ENCODE measurements at regions not wholly inside any gene's neighbourhood (a gene's known extent, or its start where the extent isn't known, plus 50 kb on each side); places are given as distances from the start of the nearest gene placed in this dataset.

DNA sequence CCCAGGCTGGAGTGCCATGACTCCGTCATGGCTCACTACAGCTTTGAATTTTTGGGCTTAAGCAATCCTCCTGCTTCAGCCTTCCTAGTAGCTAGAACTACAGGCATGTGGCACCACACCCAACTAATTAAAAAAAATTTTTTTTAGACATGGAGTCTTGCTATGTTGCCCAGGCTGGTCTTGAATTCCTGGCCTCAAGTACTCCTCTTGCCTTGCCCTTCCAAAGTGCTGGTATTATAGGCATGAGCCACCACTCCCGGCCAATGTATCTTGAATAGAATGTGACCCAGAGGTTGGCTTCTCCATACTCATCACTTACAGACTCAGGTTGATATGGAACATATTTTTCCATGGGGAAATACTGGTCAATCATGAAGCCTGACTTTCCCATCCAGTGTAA is 51.2 kb upstream of the JAK2 start (continued):
- TF ChIP-seq GTF2A2 (tag; IDR thresholded peaks at IDR 0.05) (no peak), TOE1 (IDR thresholded peaks at IDR 0.05; ENCODE audit: borderline replicate concordance) (no peak), TOE1 (CRISPR knock-in tag; IDR thresholded peaks at IDR 0.05; ENCODE audit: borderline replicate concordance, low read depth) (no peak)
- TF ChIP-seq, protein P1, sequence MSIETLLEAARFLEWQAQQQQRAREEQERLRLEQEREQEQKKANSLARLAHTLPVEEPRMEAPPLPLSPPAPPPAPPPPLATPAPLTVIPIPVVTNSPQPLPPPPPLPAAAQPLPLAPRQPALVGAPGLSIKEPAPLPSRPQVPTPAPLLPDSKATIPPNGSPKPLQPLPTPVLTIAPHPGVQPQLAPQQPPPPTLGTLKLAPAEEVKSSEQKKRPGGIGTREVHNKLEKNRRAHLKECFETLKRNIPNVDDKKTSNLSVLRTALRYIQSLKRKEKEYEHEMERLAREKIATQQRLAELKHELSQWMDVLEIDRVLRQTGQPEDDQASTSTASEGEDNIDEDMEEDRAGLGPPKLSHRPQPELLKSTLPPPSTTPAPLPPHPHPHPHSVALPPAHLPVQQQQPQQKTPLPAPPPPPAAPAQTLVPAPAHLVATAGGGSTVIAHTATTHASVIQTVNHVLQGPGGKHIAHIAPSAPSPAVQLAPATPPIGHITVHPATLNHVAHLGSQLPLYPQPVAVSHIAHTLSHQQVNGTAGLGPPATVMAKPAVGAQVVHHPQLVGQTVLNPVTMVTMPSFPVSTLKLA (conservative IDR thresholded peaks at IDR 0.05): no peak

DNA sequence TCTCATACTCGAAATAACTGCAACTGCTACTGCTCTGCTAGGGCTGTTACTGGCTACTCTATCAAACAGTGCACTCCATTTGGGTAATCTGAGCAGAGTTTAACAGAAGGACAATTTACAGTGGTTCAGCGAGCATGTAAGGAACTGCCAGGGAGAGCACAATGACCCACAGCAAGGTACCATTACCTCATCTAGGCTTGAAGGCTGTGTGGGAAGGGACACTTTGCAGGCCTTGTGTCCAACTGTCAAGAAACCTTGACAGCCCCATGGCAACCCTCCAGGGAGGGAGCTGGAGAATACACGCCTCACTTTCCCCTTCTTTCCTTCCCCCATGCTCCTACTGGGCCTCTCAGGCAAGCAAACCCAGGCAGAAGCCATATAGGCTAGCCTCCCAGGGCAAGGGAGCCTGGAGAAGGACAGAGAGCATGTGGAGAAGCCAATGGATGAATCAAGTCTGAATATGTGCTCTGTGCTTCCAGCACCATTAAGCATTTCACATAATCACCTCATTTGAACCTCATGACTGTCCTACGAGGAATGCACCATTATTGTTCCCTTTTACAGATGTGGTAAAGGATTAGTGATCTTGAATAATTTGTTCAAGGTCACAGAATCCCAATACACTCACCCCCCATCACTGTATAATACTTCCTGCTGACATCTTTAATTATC is 49.9 kb upstream of the JAK2 start:
- ChIA-PET CTCF (ENCODE audit: low intra/inter-chr PET ratio) (no interaction called here), POLR2A (no interaction called here)
- H4K20me1 ChIP-seq (replicated peaks; ENCODE audit: control insufficient read depth, insufficient read depth, low read length): no peaks in the 10 kb centered on the region
- H3K27me3 ChIP-seq (ENCODE audit: control insufficient read depth in 2 of 2, insufficient read depth in 2 of 2, low read length in 2 of 2): no peaks in the 10 kb centered on the region
- no peak overlapping the region for H3K27ac ChIP-seq (ENCODE audit: extremely low read depth, low read depth, low read length)
- no peak for FAIRE-seq
- H2AFZ ChIP-seq (ENCODE audit: low read depth, low read length): no peak overlapping the region
- H3K36me3 ChIP-seq (ENCODE audit: control insufficient read depth, insufficient read depth, low read length): no peaks in the 10 kb centered on the region
- intact Hi-C loops (cut with micrococcal nuclease) (no loop called here), in situ Hi-C loops (cut with MboI) (no loop called here)
- no peak for TF ChIP-seq TEAD1 (CRISPR knock-in tag; IDR thresholded peaks at IDR 0.05)
- TF ChIP-seq, protein P2, sequence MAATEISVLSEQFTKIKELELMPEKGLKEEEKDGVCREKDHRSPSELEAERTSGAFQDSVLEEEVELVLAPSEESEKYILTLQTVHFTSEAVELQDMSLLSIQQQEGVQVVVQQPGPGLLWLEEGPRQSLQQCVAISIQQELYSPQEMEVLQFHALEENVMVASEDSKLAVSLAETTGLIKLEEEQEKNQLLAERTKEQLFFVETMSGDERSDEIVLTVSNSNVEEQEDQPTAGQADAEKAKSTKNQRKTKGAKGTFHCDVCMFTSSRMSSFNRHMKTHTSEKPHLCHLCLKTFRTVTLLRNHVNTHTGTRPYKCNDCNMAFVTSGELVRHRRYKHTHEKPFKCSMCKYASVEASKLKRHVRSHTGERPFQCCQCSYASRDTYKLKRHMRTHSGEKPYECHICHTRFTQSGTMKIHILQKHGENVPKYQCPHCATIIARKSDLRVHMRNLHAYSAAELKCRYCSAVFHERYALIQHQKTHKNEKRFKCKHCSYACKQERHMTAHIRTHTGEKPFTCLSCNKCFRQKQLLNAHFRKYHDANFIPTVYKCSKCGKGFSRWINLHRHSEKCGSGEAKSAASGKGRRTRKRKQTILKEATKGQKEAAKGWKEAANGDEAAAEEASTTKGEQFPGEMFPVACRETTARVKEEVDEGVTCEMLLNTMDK (IDR thresholded peaks at IDR 0.05; ENCODE audit: borderline replicate concordance, insufficient read depth, low read depth, low read length, poor library complexity, severe bottlenecking): no peak
- no peaks in the 10 kb centered on the region for H3K79me2 ChIP-seq (ENCODE audit: control insufficient read depth, insufficient read depth, low read length)
- H3K4me3 ChIP-seq: no peak overlapping the region
- BruUV-seq (replicated peaks): no TSS peak
- no peak overlapping the region for H3K9ac ChIP-seq (ENCODE audit: insufficient read depth in 1 of 2, low read depth in 2 of 2, low read length in 2 of 2)
- no peak overlapping the region for H3K4me2 ChIP-seq (ENCODE audit: insufficient read depth, low read length)
- H3K9me3 ChIP-seq (replicated peaks; ENCODE audit: control insufficient read depth, insufficient read depth, low read depth, low read length): no peaks in the 10 kb centered on the region
- WGBS (ENCODE audit: insufficient coverage, low coverage, missing lambda C conversion rate): 64% methylated on average over 4 of the region's 4 CpGs
- peak; percentile 49; the same call in 2 of the 3 replicates for ATAC-seq
- DNase-seq (ENCODE audit: extremely low read depth in 1 of 4, low spot score in 3 of 4): no peak
- H3K9me1 ChIP-seq (ENCODE audit: control insufficient read depth, insufficient read depth, low read length): no peaks in the 10 kb centered on the region
- H3K4me1 ChIP-seq (replicated peaks in 1 of 2; ENCODE audit: control insufficient read depth in 2 of 2, insufficient read depth in 2 of 2, low read length in 2 of 2): peaks cover 3 to 25% of the 10 kb centered on the region in 2 experiments; a peak in 3 of 5 replicates
